Right renal pelvis (tissue), 4 donors: ENCODE measurements at regions not wholly inside any gene's neighbourhood (a gene's known extent, or its start where the extent isn't known, plus 50 kb on each side); places are given as distances from the start of the nearest gene placed in this dataset.

Experiments used
- DNase-seq, 4 donors: peaks; one replicate each; pipeline ENCODE4 v3.0.0-alpha.2; 2013; ENCODE audit warnings: low read depth in 4 of 4, low spot score in 3 of 4, missing footprints in 1 of 4

DNA sequence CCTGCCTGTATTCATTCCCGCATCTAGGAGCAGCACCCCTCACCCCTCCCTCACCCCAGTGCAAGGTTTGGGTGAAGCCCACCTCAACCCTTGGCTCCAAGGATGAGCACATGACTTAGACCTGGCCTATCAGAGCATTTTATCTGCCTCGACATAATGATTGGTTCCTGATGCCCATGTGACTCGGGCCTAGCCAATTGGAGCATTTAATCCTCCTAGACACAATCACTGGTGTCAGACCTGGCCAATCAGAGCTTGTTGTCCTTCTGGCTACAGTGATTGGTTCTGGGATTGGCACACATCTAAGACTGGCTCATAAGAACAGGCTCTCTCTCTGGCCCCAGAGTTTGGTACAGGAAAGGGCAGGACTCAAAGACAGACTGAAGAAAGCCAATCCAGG, 73.1 kb upstream of the MYL2 start:
- no peak for DNase-seq

DNA sequence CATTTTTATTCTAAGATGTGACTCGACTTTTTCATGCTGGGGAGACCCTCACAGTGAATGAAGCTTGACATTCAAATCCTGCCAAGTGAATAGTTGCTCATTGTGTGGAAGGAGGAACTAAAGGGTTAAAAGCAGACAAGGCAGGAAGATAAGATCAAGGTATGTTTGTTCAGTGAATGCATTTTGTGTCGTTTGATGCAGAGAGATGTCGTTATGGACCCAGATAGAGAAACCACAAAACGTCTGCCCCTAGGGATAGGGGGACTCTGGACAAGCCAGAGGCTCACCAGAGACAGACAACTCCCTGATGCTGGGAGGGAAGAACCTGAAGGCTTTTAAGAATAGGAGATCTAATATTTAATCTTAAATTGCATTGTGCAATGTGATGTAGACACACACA, 72.5 kb upstream of the MYL2 start:
- DNase-seq = no peak

GRCh38 chr12:110983811-110984210, 63.4 kb upstream of the MYL2 start:
- DNase-seq = no peak

DNA sequence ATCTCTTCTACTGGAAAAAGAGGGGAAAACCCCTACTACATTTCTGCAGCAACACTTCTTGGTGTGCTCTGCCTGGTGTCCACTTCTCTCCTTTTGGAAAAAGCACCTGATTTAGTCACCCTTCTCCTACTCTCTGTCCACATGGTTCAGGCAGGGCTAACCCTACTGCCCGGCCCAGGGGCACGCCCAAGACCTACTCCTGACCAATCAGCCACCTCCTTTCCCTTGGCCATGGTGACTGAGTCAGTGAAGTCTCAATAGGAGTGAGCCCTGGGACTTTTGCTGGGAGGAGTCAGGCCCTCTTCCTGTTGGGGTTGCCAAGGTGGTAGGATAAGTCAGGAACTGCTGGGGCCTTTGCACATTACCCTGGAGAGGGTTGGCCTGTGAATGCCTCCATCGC, 52.5 kb upstream of the MYL2 start:
- DNase-seq = no peak

- DNase-seq = no peak
Observed at GRCh38 chr12:110971936-110972335, 51.6 kb upstream of the MYL2 start.

DNA sequence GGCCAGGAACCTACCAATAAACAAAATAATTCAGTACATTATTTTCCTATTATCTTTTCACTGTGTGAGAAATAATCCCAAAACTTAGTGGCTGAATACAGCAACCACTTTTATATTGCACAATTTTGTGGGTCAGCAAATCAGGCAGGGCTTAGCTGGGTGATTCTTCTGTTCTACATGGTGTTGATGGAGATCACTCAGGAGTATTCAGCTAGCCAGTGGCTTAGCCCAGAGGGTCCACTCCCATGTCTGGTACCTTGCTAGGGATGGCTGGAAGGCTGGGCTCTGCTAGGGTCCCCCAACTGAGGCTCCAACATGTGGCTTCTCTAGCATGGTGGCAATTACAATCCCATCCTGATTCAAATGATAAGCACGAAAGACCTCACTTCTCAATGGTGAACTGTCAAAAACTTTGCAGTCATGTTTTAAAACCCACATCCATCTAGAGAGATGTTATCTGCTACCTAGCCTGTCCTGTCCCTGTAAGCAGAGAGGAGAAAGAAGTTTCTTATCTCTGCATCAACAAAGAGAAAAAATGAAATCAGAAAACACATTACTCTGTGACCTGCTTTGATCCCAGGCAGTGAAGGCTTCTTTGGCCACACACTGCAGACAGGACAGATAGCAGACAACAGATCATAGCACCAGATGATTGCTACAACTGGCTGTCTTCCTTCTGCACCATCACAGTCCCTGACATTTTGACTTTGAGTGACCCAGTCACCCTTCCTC, 51.0 kb upstream of the MYL2 start:
- no peak for DNase-seq
